ENCODE measurements at regions not wholly inside any gene's neighbourhood (a gene's known extent, or its start where the extent isn't known, plus 50 kb on each side); places are given as distances from the start of the nearest gene placed in this dataset.

DNA sequence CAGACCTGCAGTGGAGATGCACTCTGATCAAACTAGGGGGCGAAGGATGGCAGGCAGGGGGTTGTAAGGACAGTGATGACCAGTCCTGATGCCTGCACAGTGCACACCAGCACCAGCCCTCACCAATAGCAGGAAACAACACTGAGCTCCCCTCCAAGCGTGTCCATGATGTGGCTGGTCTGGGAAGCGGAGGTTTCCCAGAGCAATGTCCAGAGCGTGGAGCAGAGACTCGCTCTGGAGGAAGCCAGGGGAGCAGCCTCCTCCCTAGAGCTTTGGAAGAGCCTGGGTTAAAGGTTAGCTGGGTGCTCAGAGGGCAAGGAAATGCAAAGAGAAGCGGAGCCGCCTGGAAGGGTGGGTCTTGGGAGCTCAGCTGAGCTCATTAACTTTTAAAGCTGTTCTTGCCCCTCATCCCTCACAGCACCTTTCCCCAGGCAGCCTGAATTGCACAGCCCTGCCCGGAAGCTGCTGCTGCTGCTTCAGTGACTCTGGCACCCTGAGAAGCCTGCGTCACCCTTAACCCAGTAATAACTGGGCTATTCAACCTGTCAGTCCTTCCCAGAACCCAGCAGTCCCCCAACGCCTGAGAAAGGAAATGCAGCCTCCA lies 162.2 kb upstream of the RAB4A start:
- H3K9me3 ChIP-seq (ENCODE audit: control insufficient read depth, insufficient read depth, low read length), result no peaks in the 10 kb centered on the region
- CTCF ChIA-PET, result interaction anchor here (1.0 to 1.7 kb wide), 2 partner anchors 26 to 119 kb away, joined by 3 to 4 read pairs; no protein-coding TSS in a partner anchor
- POLR2A ChIA-PET, result no interaction called here
- no peak overlapping the region for H3K27ac ChIP-seq (ENCODE audit: low read depth, low read length)
- TF ChIP-seq, protein P1, sequence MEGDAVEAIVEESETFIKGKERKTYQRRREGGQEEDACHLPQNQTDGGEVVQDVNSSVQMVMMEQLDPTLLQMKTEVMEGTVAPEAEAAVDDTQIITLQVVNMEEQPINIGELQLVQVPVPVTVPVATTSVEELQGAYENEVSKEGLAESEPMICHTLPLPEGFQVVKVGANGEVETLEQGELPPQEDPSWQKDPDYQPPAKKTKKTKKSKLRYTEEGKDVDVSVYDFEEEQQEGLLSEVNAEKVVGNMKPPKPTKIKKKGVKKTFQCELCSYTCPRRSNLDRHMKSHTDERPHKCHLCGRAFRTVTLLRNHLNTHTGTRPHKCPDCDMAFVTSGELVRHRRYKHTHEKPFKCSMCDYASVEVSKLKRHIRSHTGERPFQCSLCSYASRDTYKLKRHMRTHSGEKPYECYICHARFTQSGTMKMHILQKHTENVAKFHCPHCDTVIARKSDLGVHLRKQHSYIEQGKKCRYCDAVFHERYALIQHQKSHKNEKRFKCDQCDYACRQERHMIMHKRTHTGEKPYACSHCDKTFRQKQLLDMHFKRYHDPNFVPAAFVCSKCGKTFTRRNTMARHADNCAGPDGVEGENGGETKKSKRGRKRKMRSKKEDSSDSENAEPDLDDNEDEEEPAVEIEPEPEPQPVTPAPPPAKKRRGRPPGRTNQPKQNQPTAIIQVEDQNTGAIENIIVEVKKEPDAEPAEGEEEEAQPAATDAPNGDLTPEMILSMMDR (IDR thresholded peaks at IDR 0.05; ENCODE audit: low read depth, low read length), result no peak
- DNase-seq (ENCODE audit: low read depth, low spot score), result no peak
- H3K27me3 ChIP-seq (ENCODE audit: control insufficient read depth, insufficient read depth, low read length), result peaks cover 21% of the 10 kb centered on the region
- H3K4me3 ChIP-seq (ENCODE audit: low read depth, low read length), result no peak overlapping the region

DNA sequence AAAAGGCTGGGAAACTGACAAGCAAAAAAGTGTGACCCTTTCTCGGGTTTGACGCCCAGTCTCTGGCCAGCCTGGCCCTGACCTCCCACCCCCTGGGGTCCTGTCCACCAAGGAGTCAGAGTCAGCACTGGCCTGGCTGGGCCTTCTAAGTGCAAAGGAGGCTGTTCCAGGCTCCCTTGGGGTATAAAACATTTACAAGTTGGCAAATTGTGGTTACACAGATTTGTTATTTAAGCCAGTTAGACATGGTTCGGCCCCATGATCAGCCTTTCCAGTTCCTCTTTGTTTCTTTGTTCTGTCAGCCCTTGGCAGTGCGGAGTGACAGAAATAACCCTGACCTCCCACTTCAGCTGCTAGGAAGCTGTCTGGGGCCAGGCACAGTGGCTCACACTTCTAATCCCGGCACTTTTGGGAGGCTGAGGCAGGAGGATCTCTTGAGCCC lies 161.6 kb upstream of the RAB4A start:
- no peak for DNase-seq (ENCODE audit: low read depth, low spot score)

DNA sequence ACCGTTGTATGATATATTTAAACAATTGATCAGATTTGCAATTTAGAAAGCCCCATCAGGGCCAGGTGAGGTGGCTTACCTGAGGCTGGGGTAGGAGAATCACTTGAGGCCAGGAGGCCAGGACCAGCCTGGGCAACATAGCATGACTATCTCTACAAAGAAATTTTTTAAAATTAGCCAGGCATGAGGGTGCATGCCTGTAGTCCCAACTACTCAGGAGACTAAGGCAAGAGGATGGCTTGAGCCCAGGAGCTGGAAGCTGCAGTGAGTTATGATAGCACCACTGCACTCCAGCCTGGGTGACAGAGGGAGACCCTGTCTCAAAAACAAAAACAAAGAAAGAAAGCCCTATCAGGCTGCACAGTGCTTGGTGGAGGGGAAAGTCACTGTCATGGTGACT lies 159.9 kb upstream of the RAB4A start:
- DNase-seq (ENCODE audit: low read depth, low spot score), result no peak
- ChIA-PET POLR2A (no interaction called here), CTCF (no interaction called here)
- H3K27me3 ChIP-seq (ENCODE audit: control insufficient read depth, insufficient read depth, low read length), result peaks cover 21% of the 10 kb centered on the region
- TF ChIP-seq, protein P1 (IDR thresholded peaks at IDR 0.05; ENCODE audit: low read depth, low read length), result no peak
- no peak overlapping the region for H3K27ac ChIP-seq (ENCODE audit: low read depth, low read length)
- H3K4me3 ChIP-seq (ENCODE audit: low read depth, low read length), result no peak overlapping the region
- no peaks in the 10 kb centered on the region for H3K9me3 ChIP-seq (ENCODE audit: control insufficient read depth, insufficient read depth, low read length)

More for the DNA sequence above, 161.6 kb upstream of the RAB4A start:
- TF ChIP-seq, protein P1 (IDR thresholded peaks at IDR 0.05; ENCODE audit: low read depth, low read length), result no peak
- Histone ChIP-seq H3K27ac (ENCODE audit: low read depth, low read length) (no peak overlapping the region), H3K4me3 (ENCODE audit: low read depth, low read length) (no peak overlapping the region), H3K9me3 (ENCODE audit: control insufficient read depth, insufficient read depth, low read length) (no peaks in the 10 kb centered on the region), H3K27me3 (ENCODE audit: control insufficient read depth, insufficient read depth, low read length) (peaks cover 21% of the 10 kb centered on the region)
- CTCF ChIA-PET, result interaction anchor here (1.0 kb wide), 1 partner anchor 26 kb away, joined by 3 read pairs; no protein-coding TSS in a partner anchor
- POLR2A ChIA-PET, result no interaction called here

DNA sequence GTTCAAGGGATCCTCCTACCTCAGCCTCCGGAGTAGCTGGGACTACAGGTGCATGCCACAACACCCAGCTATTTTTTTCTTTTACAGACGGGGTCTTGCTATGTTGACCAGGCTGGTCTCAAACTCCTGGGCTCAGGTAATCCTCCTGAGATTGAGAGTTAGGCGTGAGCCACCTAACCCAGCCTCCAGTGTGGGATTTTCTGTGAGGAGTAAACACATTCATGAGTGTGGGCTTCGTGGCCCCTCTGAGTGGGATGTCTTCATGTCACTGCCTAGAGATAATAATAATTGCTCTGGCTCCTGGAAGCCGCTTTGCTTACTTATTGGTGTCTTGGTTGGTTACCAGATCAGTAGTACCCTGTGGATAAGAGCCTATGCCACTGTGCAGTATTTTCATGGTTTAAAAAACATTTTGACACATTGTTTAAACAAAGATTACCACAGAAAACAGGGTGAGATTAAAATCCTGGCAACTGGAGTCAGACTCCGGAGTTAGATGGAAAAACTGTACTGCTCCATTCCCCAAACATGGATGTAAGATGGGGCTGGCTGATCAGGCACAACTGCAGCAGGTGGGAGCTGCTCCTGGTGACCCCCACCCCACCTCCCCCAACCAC lies 159.1 kb upstream of the RAB4A start:
- peaks cover 21% of the 10 kb centered on the region for H3K27me3 ChIP-seq (ENCODE audit: control insufficient read depth, insufficient read depth, low read length)
- CTCF ChIA-PET, result no interaction called here
- DNase-seq (ENCODE audit: low read depth, low spot score), result no peak
- H3K27ac ChIP-seq (ENCODE audit: low read depth, low read length), result no peak overlapping the region
- no peak overlapping the region for H3K4me3 ChIP-seq (ENCODE audit: low read depth, low read length)
- no peaks in the 10 kb centered on the region for H3K9me3 ChIP-seq (ENCODE audit: control insufficient read depth, insufficient read depth, low read length)
- POLR2A ChIA-PET, result no interaction called here
- TF ChIP-seq, protein P1 (IDR thresholded peaks at IDR 0.05; ENCODE audit: low read depth, low read length), result no peak

DNA sequence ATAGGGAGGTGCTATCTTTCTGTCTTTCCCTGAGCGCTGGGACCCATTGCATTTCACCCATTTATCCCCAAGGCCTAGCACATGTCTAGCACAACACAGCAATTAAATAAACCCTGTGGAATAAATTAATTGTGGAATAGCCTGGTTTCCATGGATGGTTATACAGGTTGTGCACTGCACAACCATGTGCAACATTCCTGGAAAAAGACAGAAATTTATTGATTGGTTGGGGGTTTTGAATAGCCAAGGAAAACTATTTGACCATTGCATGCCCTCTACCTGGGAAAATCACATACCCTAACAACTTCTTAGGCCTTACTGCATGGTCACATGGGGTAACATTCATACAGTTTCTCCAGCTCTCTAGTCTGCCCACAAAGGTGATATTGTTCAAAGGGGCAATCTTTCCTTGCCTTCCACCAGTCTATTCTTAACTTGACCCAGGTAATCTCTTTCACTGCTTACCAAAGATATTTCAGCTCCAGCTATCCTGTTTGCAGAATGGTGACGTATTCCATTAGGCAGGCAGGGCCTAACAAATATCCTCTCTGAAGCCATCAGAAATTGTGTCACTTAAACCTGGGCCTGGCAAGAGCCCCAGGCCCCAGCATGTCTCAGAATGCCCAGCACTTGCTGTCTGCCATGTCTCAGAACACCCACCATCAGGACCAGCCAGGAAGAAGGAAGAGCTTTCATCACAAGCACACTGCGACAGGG lies 157.9 kb upstream of the RAB4A start:
- TF ChIP-seq, protein P1 (IDR thresholded peaks at IDR 0.05; ENCODE audit: low read depth, low read length), result no peak
- H3K4me3 ChIP-seq (ENCODE audit: low read depth, low read length), result no peak overlapping the region
- no peak for DNase-seq (ENCODE audit: low read depth, low spot score)
- ChIA-PET POLR2A (no interaction called here), CTCF (no interaction called here)
- H3K27me3 ChIP-seq (ENCODE audit: control insufficient read depth, insufficient read depth, low read length), result peaks cover 17% of the 10 kb centered on the region
- H3K9me3 ChIP-seq (ENCODE audit: control insufficient read depth, insufficient read depth, low read length), result no peaks in the 10 kb centered on the region
- no peak overlapping the region for H3K27ac ChIP-seq (ENCODE audit: low read depth, low read length)

All from AG04450 (cell line).